ENCODE measurements at regions not wholly inside any gene's neighbourhood (a gene's known extent, or its start where the extent isn't known, plus 50 kb on each side); places are given as distances from the start of the nearest gene placed in this dataset.

GRCh38 chr10:130430852-130431704 is 294.9 kb downstream of the GLRX3 start:
- no peak for DNase-seq
- Histone ChIP-seq H3K9me3 (peaks cover 0 to 6% (median 0%) of the 10 kb centered on the region in 8 donors), H3K36me3 (no peaks in the 10 kb centered on the region), H3K4me3 (no peak overlapping the region), H3K27ac (no peak overlapping the region), H3K27me3 (replicated peaks in 1 of 7) (no peaks in the 10 kb centered on the region), H3K4me1 (no peaks in the 10 kb centered on the region)
- TF ChIP-seq, protein P1, sequence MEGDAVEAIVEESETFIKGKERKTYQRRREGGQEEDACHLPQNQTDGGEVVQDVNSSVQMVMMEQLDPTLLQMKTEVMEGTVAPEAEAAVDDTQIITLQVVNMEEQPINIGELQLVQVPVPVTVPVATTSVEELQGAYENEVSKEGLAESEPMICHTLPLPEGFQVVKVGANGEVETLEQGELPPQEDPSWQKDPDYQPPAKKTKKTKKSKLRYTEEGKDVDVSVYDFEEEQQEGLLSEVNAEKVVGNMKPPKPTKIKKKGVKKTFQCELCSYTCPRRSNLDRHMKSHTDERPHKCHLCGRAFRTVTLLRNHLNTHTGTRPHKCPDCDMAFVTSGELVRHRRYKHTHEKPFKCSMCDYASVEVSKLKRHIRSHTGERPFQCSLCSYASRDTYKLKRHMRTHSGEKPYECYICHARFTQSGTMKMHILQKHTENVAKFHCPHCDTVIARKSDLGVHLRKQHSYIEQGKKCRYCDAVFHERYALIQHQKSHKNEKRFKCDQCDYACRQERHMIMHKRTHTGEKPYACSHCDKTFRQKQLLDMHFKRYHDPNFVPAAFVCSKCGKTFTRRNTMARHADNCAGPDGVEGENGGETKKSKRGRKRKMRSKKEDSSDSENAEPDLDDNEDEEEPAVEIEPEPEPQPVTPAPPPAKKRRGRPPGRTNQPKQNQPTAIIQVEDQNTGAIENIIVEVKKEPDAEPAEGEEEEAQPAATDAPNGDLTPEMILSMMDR (IDR thresholded peaks at IDR 0.05 in 8 of 11, conservative IDR thresholded peaks at IDR 0.05 in 3 of 11) = no peak
- TF ChIP-seq POLR2AphosphoS5 (IDR thresholded peaks at IDR 0.05) = no peak
- no peak for TF ChIP-seq POLR2A (IDR thresholded peaks at IDR 0.05)
- intact Hi-C loops (cut with DNase I; ENCODE audit: low total_unique reads) = no loop called here
- 84 to 93% (median 89%) methylated on average over 15 of the region's 15 CpGs for WGBS, 5 donors

DNA sequence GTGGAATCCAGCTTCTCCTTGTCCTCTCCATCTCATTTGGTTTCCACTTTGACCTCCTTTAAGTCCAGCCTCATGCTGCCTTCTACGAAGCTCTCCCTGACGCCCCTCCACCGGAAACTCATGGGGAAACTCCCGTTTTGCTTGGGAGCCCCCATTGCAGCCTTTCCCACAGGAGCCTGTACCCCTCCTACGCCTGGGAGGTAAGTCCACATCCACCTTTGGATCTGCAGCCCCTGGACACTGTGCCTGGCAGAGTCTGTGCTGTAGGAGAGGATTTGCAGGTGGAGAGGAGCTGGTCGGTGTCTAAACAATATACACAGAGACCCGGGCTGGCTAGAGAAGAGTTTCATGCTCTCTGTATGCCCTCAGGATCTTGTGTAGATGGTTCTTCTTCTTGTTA is 296.1 kb downstream of the GLRX3 start:
- Histone ChIP-seq H3K4me3 (no peak overlapping the region), H3K4me1 (no peaks in the 10 kb centered on the region), H3K27ac (no peak overlapping the region), H3K27me3 (replicated peaks in 1 of 7) (no peaks in the 10 kb centered on the region), H3K9me3 (peaks cover 0 to 6% (median 0%) of the 10 kb centered on the region in 8 donors), H3K36me3 (no peaks in the 10 kb centered on the region)
- intact Hi-C loops (cut with DNase I; ENCODE audit: low total_unique reads) = no loop called here
- WGBS, 5 donors = 79 to 85% (median 80%) methylated on average over 7 of the region's 7 CpGs
- no peak for DNase-seq
- TF ChIP-seq POLR2A (IDR thresholded peaks at IDR 0.05) = no peak
- TF ChIP-seq POLR2AphosphoS5 (IDR thresholded peaks at IDR 0.05) = no peak
- TF ChIP-seq, protein P1 (IDR thresholded peaks at IDR 0.05 in 8 of 11, conservative IDR thresholded peaks at IDR 0.05 in 3 of 11) = no peak

GRCh38 chr10:130432850-130433249 is 296.7 kb downstream of the GLRX3 start:
- no peak for TF ChIP-seq POLR2AphosphoS5 (IDR thresholded peaks at IDR 0.05)
- TF ChIP-seq POLR2A (IDR thresholded peaks at IDR 0.05) = no peak
- TF ChIP-seq, protein P1 (IDR thresholded peaks at IDR 0.05 in 8 of 11, conservative IDR thresholded peaks at IDR 0.05 in 3 of 11) = no peak
- Histone ChIP-seq H3K36me3 (no peaks in the 10 kb centered on the region), H3K9me3 (peaks cover 0 to 6% (median 0%) of the 10 kb centered on the region in 8 donors), H3K4me1 (no peaks in the 10 kb centered on the region), H3K27ac (no peak overlapping the region), H3K27me3 (replicated peaks in 1 of 7) (no peaks in the 10 kb centered on the region), H3K4me3 (no peak overlapping the region)
- no peak for DNase-seq
- WGBS, 5 donors = 58 to 82% (median 76%) methylated on average over 9 of the region's 9 CpGs
- intact Hi-C loops (cut with DNase I; ENCODE audit: low total_unique reads) = no loop called here
